Heart right ventricle (tissue), 16 donors: ENCODE measurements at regions not wholly inside any gene's neighbourhood (a gene's known extent, or its start where the extent isn't known, plus 50 kb on each side); places are given as distances from the start of the nearest gene placed in this dataset.
A peak's percentile ranks its signal among the peaks of the same experiment; 100 is the strongest.

Experiments
- ATAC-seq, 8 donors: fragments of 200-7000 bp; cut with Tn5 transposase; one replicate each; pipeline ENCODE4 v1.9.1; 2020; ENCODE audit warnings: mild to moderate bottlenecking in 8 of 8, moderate library complexity in 8 of 8, moderate number of reproducible peaks in 1 of 8
- DNase-seq, 2 donors: peaks; one replicate each; pipeline ENCODE4 v3.0.0-alpha.2; 2020
- H3K27ac ChIP-seq, 10 donors: fragments of 200-600 bp; sonication (generic) in 2 of 10; one replicate each; pipeline versions ENCODE4 v1.5.0 to v1.8.0; 2020 to 2022; ENCODE audit warnings: mild to moderate bottlenecking in 3 of 10
- H3K27me3 ChIP-seq, 7 donors: fragments of 200-600 bp; one replicate each; pipeline ENCODE4 v1.8.0; 2021 to 2022; ENCODE audit warnings: mild to moderate bottlenecking in 2 of 7
- H3K36me3 ChIP-seq, 9 donors: fragments of 200-600 bp; sonication (generic) in 1 of 9; one replicate each; pipeline versions ENCODE4 v1.5.0 to v1.8.0; 2020 to 2022; ENCODE audit warnings: mild to moderate bottlenecking in 2 of 9
- H3K4me1 ChIP-seq, 9 donors: fragments of 200-600 bp; sonication (generic) in 1 of 9; one replicate each; pipeline versions ENCODE4 v1.5.0 to v1.8.0; 2020 to 2022; ENCODE audit warnings: mild to moderate bottlenecking in 4 of 9
- H3K4me3 ChIP-seq, 10 donors: fragments of 200-600 bp; sonication (generic) in 2 of 10; one replicate each; pipeline versions ENCODE4 v1.5.0 to v1.8.0; 2020 to 2022; ENCODE audit warnings: mild to moderate bottlenecking in 7 of 10, moderate library complexity in 2 of 10
- H3K9me3 ChIP-seq, 11 donors: fragments of 200-600 bp in 10 of 11; sonication (generic) in 2 of 11; one replicate each; pipeline versions ENCODE4 v1.5.0 to v1.8.0; 2013 to 2022; ENCODE audit warnings: mild to moderate bottlenecking in 2 of 11, control low read depth in 1 of 11, moderate library complexity in 1 of 11
- CTCF ChIP-seq, 9 donors: fragments of 200-600 bp; sonication (generic) in 2 of 9; IDR thresholded peaks; one replicate each; pipeline versions ENCODE4 v1.5.0 to v1.8.0; 2021 to 2022; ENCODE audit warnings: antibody characterized with exemption in 9 of 9, mild to moderate bottlenecking in 5 of 9, moderate library complexity in 1 of 9
- WGBS, 2 donors: extraction: QIAGEN DNeasy Blood & Tissue Kit; methylation state at CpG; one replicate each; pipeline ENCODE4 v1.1.7; 2013; ENCODE audit warnings: inconsistent platforms in 1 of 2; 5-methylcytosine and 5-hydroxymethylcytosine counted together
- intact Hi-C, 10 donors: fragments of 100-400 bp; cut with DNase I; formaldehyde crosslinking; loops; one replicate each; pipeline versions ENCODE4 v1.11.1 to v1.14.2; 2022
- donor health status: Arrhythmogenic right ventricular cardiomyopathy.
- donor health status: ischemic (EF 13 %, LVEDD 7.1; RV severe dilation, severe dysfunction).
- donor health status: healthy with polysubstance abuse.
- donor health status: DM: no; HTN: yes; CAD: no.
- donor health status: DM: no; HTN: no; CAD: no.
- donor health status: ischemic (EF 25% LVEDD 6.9; RV normal size, moderate dysfunction).
- donor health status: ischemic (EF 25% LVEDD 5.7; RV mildly dilated, moderate dysfunction).
- donor health status: healthy.
- donor health status: DM: yes; HTN: yes; CAD: no.
- donor health status: Ischemic cardiomyopathy.
- donor health status: ischemic (EF 35%, LVEDD 5.7; RV mildly dilated, moderate dysfunction).
- donor health status: nonischemic (EF 11% LVEDD 7.7; RV severe dilation, severe dysfunction).
- donor health status: DM: yes; HTN: yes; CAD: no.
- donor health status: PGD.
- donor health status: ischemic (EF 29% LVEDD 5.4; RV normal size, mild dysfunction).
- donor health status: nonischemic (EF 23%, LVEDD 6.1; RV moderate dilation, normal function).

GRCh38 chr1:182293119-182293589 lies 98.4 kb downstream of the GLUL start:
- intact Hi-C loops = loop anchor here in 1 of 10 donors (2.0 to 10.0 kb wide), 2 partner anchors 58 to 98 kb away; partner anchors contain the start of gene GLUL
- ATAC-seq = peak in 3 of 8 donors; percentile 5 to 60 (median 34)
- no peak for DNase-seq
- no peaks in the 10 kb centered on the region for H3K9me3 ChIP-seq
- no peak for TF ChIP-seq CTCF (IDR thresholded peaks at IDR 0.05)
- WGBS, 2 donors = 60 to 63% methylated on average over 5 of the region's 5 CpGs
- no peaks in the 10 kb centered on the region for H3K36me3 ChIP-seq
- peaks cover 4 to 40% (median 19%) of the 10 kb centered on the region in 9 donors for H3K4me1 ChIP-seq
- H3K27ac ChIP-seq = no peak overlapping the region
- no peak overlapping the region for H3K4me3 ChIP-seq
- no peaks in the 10 kb centered on the region for H3K27me3 ChIP-seq

- Histone ChIP-seq H3K9me3 (no peaks in the 10 kb centered on the region), H3K4me1 (peaks cover 4 to 40% (median 19%) of the 10 kb centered on the region in 9 donors), H3K36me3 (no peaks in the 10 kb centered on the region), H3K4me3 (no peak overlapping the region), H3K27ac (peak overlapping the region in 1 of 10 donors; percentile 20), H3K27me3 (no peaks in the 10 kb centered on the region)
- ATAC-seq (no peak), DNase-seq (no peak)
- WGBS, 2 donors = 92 to 96% methylated on average over 8 of the region's 8 CpGs
- intact Hi-C loops = loop anchor here in 1 of 10 donors (2.0 to 10.0 kb wide), 2 partner anchors 57 to 99 kb away; partner anchors contain the start of gene GLUL
- no peak for TF ChIP-seq CTCF (IDR thresholded peaks at IDR 0.05)
These were observed 99.3 kb downstream of the GLUL start for GRCh38 chr1:182292193-182292741.

GRCh38 chr1:182291584-182292192 lies 99.9 kb downstream of the GLUL start:
- no peak overlapping the region for H3K4me3 ChIP-seq
- TF ChIP-seq CTCF (IDR thresholded peaks at IDR 0.05) = no peak
- peaks cover 4 to 40% (median 19%) of the 10 kb centered on the region in 9 donors for H3K4me1 ChIP-seq
- intact Hi-C loops = loop anchor here in 1 of 10 donors (2.0 to 10.0 kb wide), 2 partner anchors 57 to 99 kb away; partner anchors contain the start of gene GLUL
- WGBS, 2 donors = 62 to 69% methylated on average over 3 of the region's 3 CpGs
- H3K27me3 ChIP-seq = no peaks in the 10 kb centered on the region
- H3K36me3 ChIP-seq = no peaks in the 10 kb centered on the region
- no peaks in the 10 kb centered on the region for H3K9me3 ChIP-seq
- H3K27ac ChIP-seq = peak overlapping the region in 3 of 10 donors; percentile 0 to 20 (median 15)
- DNase-seq (no peak), ATAC-seq (peak in 7 of 8 donors; percentile 34 to 75 (median 61))

- Histone ChIP-seq H3K4me1 (peaks cover 4 to 46% (median 20%) of the 10 kb centered on the region in 9 donors), H3K4me3 (no peak overlapping the region), H3K27ac (peak overlapping the region in 7 of 10 donors; percentile 22 to 73 (median 49)), H3K36me3 (no peaks in the 10 kb centered on the region), H3K9me3 (no peaks in the 10 kb centered on the region), H3K27me3 (no peaks in the 10 kb centered on the region)
- ATAC-seq (no peak), DNase-seq (no peak)
- TF ChIP-seq CTCF (IDR thresholded peaks at IDR 0.05) = no peak
- intact Hi-C loops = loop anchor here in 2 of 10 donors (10.0 kb wide), 1 partner anchor 144 kb away; no protein-coding TSS in a partner anchor
- WGBS, 2 donors = 91 to 97% methylated on average over 4 of the region's 4 CpGs
These were observed 102.6 kb downstream of the GLUL start for GRCh38 chr1:182288749-182289604.
